Left kidney (tissue), 1 donor: ENCODE measurements at regions not wholly inside any gene's neighbourhood (a gene's known extent, or its start where the extent isn't known, plus 50 kb on each side); places are given as distances from the start of the nearest gene placed in this dataset.
"Not testable (repeated sequence)": the region's sequence is repeated elsewhere in the genome, so short reads cannot be mapped to it uniquely, and the experiment has no call there.

Experiments used
- DNase-seq: peaks from one replicate; pipeline ENCODE4 v3.0.0-alpha.2; 2013

DNA sequence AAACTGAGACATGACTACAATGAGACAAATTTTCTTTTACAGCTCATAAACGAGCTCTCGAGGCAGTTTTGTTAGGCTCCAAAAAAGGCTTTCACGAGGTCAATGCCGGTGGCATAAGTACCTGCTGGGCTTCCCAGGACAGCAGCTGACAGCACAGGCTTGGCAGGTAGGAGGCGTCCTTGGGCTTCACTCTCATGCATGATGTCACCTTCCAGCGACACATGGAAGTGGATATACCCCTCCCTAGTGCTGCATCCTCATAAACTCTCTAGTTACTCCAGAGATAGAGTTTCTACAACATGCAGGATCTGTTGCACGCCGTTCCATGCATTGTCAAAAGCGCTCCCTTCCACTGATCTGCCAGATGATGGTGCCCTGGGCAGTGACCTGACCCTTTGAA is 112.5 kb upstream of the PAXBP1 start:
- peak; percentile 10 for DNase-seq

DNA sequence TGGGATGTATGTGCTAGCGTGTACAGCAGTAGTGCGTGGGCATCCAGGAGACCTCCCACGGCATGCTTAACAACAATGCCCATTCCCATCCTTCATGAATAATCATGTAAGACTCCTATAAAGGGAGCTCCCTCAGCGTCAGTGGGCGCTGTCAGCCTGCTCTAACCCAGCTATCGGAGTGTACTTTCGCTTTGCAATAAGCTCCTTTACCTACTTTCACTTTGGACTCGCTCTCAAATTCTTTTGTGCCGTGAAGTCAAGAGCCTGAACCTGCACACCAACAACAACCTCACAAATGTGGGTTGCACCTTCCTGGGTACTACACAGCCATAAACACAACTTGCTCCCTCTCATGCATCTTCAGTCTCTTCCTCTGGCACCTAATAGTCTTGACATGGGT is 114.8 kb upstream of the PAXBP1 start:
- no peak for DNase-seq

DNA sequence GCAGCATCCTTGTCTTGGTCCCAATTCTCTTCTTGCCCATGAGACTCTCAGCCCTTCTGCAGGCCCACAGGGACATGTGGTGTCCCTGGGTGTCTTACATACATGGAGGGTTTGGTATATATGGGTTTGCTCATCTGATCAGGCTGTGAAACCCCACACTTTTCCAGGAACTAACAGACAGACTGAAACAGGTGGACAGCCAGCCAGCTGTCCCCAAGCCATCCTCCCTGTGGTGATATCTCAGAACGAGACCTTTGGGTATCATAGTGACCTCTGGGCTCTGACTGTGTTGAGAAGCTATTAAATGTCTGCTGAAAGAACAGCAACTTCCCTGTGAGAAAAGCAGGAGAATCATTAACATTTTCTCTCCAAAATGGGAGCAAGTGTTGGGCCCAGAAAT is 115.5 kb upstream of the PAXBP1 start:
- no peak for DNase-seq

DNA sequence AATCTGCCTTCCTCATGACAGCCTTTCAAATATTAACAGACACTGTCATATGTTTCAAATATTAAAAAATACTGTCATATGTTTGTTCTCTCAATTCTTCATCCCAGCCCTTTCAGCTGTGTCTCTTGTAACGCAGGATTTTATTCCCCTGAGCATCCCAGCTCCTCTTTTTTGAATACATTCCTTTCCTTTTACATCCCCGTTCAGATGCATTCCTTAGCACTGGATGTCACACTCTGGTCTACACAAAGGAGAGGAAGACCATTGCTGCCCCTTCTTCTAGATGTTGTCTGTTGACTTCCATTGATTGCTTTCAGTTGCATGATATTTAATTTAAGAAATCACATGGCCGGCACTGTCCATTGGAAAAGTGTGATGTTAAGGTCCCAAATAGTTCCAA is 117.4 kb upstream of the PAXBP1 start:
- no peak for DNase-seq

DNA sequence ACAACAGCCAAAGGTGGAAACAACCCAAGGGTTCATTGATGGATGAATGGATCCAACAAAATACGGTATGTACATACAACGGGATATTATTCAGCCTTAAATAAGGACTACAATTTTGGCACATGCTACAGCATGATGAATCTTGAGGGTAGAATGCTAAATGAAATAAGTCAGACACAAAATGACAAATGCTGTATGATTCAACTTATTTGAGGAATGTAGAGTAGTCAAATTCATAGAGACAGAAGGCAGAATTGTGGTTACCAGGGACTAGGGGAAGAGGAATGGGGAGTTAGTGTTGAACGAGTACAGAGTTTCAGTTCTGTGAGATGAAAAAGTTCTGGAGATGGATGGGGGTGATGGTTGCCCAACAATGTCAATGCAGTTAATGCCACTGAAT is 118.0 kb upstream of the PAXBP1 start:
- DNase-seq, result no peak

DNA sequence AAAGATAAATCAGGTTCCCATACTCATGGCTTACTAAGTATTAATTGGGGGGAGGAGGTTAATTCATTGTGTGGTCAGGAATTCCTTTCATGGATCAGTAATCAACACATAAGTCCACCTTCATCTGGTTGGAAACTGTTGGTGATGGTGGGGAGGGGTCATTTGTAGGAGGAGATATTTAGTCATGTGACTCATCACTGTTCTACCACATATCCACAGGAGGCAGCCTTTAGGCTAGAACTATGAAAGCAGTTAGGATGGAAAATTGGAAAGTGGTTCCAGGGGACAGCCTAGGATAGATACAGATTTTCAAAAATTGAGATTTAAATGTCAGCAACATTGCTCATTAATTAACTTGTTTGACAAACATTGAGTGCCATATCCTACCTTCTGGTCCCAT is 122.8 kb upstream of the PAXBP1 start:
- no peak for DNase-seq

DNA sequence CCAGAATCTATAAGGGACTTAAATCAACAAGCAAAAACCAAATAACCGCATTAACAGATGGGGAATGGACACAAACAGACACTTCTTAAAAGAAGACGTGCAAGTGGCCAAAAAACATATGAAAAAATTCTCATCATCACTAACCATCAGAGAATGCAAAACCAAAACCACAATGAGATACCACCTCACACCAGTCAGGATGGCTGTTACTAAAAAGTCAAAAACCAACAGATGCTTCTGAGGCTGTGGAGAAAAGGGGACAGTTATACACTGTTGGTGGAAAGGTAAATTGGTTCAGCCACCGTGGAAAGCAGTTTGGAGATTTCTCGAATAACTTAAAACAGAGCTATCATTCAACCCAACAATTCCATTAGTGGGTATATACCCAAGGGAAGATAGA is 124.9 kb upstream of the OLIG2 start:
- DNase-seq, result no peak

DNA sequence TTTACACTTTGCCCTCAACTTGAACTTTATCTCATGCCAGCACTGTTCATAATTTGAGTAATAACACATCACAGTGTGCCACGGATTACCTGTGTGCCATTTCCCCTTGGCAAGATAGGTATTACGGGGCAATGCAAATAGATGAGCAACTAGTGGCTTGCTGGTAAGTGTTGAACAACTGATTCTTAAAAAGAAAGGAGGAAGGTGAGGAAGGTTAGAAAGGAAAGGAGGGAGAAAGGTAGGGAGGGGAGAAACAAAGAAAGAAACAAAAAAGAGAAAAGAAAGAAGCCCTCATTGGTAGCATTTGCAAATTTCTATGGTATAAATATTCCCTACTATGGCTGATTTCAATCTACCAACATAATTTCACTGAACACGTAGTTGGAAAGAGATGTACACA is 118.2 kb upstream of the OLIG2 start:
- DNase-seq, result no peak

DNA sequence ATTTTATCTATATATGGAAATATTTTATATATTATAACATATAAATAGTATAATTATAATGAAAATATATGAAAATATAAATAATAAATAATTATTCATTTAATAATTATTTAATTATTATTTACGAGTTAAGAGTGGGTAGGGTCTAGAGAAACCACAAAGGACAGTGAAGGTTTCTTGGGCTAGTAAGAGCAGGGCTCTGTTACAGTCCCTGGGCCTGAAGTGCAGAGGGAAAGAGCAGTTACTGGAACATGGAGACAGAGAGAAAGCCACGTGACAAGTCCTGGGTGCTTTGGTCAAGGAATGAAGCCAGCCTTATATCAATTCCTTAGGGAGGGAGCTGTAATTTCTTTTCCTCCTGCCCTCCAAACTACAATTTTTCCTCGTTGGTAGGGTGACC is 117.2 kb upstream of the OLIG2 start:
- no peak for DNase-seq

DNA sequence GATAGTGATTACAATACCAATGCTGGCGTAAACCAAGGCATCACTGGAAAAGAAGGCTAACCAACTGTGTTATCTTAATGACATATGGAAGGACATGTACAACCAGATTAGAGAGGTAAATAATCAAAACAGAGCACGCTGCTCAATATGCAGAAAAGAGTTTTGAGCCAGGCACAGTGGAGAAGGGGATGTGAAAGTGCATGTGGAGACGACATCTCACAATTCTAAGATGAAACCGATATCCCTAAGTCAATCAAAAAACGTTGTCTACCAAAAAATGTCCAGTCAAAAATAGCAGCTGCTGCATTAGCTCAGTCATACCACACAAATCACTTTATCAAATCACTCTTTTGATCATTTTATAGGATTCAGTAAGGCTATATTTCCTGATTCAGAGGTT is 116.3 kb upstream of the OLIG2 start:
- no peak for DNase-seq

DNA sequence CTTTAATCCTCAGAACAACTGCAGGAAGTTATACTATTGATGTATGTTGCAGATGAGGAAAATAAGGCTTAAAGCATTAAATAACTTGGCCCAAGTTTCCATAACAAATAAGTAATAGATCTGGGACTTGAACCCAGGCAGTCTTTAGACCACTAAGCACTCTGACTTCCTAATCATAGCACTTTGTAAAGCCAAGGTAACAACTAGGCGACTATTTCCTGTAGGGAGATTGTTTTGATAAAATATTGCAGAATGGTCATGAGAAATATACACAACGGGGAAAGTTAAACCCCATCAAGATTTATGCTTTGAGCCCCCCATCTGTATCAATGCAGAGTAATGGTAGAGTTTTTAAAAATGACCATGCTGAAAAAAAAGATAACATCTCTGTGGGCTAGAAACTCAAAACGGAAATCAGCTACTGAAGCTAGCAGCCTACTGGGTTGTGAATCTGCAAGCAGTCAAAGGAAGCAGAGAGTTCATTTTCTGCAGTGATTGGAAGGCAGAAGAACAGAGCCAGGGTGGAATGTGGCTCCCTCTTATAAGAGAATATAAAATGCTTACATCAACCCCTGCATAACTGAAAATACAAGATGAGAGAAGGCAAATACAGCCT is 111.2 kb upstream of the OLIG2 start:
- DNase-seq, result no peak

DNA sequence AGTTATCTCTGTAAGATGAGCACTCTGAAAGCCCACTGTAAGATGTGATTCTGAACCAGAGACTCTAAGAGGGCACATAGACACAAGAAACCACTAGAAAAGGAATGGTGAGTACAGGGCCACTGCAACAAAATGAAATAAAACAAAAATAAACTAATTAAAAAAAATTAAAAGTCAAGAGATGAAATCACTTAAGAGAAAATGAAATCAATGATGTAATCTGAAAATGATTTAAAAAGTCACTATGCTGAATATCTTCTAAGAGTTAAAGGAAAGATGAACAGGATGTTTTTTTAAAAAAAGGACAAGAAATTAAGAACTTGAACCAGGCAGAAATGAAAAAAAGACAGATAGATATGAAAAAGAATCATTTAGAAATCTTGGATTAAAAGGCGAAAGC is 110.6 kb upstream of the OLIG2 start:
- DNase-seq, result no peak

DNA sequence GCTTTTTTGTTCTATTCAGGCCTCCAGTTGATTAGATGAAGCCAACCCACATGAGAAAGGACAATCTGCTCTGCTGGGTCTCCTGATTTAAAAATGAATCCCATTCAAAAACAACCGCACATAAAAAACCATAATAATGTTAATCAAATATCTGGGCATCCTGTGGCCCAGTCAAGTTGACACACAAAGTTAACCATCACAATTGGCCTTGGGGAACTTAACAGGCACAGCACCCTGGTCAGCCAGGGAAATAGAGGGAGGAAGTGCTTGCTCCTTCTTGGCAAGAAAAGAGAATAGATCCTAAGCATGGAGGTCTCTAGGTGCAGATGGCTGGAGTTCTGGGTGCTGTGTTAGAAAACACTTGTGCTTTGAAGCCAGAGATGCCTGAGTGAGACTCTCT is 109.6 kb upstream of the OLIG2 start:
- DNase-seq, result no peak

DNA sequence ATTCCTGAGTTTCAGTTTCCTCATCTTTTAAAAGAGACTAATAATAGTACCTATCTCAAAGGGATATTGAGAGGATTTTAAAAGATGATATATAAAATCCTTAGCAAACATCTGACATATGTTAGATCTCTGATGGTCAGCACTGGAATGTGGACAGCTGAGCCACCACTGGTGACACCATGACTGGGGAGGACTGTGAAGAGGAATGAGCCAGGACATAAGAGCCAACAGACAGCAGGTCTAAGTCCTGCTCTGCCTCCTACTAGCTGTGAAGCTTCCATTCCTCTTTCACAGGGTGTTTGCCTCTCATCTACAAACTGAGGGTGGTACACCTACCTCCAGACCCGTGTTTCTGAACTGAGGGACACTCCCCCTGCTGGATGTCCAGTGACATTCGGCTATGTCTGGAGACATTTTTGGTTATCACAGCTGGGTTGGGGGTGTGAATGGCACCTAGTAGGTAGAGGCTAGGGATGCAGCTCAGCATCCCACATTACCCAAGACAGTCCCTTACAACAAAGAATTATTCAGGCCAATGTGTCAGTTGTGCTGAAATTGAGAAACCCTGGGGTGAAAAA is 109.1 kb upstream of the OLIG2 start:
- no peak for DNase-seq

DNA sequence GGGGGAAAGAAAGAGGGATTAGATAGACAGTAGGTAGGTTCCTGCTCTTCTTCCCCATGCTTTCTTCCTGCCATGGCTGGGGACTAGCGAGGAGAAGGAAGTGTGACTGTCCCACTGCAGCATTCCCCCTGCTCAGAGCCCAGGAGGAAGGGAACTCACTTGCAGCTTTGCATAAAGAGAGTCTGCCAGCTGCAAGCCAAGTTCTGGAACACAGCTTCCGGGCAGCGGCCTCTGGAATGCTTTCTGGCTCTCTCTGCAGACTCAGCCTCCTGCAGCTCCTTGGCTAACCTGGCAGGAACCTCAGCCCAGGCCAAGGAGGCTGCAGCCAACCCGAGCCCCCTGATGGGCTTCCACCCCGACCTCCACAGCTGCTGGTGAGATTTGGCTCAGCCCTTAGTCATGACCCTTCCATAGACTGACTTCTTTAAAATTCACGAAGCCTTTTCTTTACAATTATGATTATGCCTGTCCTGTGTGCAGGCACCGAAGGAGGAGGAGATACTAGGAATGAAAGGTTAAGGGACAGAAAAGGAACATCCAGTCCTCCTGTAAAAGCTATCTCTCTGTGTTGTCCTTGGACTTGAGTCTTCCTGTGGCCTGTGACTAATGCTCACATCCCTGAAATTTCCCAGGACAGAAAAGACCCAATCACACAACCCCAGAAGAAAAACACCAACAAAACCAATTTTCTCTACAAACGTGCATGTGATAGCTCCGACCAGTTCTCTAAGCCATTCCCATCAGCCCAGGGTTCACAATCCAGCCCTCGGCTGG is 108.2 kb upstream of the OLIG2 start:
- no peak for DNase-seq

DNA sequence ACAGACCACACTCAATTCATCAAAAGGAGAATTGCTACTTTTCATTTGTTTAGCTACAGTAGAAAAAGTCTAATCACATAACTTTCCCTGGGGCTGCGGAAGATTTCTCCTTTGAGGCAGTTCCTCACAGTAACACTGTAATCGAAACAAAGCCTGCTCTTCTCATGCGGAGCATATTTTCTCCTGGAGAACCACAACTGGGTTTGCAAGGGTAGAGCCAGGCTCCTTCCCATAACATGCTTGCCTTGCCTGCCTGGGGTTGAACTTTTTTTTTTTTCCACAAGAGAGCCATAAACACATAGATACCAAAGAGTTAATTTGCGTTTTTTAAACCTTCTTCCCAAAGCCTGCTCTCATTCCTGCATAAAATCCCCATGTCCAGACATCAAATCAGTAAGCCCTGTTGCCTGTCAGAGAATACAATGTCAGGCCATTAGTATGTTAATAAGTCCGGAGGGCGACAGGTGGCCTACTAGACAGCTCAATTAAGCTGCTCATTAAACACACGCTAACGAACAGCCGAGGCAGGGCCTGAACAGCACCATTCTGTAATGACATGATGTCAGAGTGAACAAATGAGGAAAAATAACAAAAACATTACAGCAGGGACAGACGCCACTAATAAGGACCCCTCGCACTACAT is 107.1 kb upstream of the OLIG2 start:
- DNase-seq, result no peak

DNA sequence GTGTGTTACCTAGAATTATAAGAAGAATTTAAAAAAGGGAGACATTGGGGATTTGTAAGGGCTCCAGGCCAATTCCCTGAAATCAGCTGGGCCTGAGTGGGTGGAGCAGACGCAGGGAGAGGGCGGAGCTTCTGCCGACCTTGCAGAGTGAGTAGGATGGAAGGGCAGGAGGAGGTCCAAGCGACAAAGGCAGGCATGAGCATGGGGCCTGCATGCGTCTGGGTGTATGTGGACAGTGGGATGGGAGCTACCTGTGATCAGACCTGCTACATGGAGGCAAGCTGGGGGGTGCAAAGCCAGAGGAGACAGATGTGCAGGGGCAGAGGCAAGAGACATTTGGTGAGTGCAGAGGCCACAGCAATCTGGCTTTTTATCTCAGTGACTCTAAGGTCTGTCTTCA is 105.3 kb upstream of the OLIG2 start:
- no peak for DNase-seq

DNA sequence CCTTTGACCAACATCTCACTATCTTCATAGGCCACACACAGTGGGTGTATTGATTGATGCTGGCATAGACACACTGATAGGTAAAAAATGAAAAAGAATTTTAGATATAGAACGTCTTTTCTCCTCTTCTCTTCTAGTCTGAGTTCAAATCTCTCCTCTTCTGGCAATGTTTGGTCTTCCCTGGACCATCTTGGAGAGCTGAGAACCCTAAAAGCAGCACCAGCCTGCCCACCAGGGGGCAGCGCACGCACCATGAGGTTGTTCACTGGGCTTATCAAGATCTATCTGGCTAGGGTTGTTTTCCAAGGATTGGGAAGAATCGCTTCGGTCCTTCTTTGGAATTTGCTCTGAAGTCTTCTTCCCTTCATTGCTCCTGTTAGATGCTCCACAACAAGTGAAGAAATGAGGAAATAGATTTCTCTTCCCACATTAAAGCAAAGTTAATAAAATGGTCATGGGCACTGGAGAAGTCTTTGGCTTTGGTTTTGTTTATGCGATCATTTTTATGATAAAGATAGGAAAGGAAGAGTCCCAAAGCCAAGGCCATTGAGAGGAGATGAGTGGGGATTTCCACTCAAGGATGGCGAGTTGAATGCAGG is 104.0 kb upstream of the OLIG2 start:
- no peak for DNase-seq

DNA sequence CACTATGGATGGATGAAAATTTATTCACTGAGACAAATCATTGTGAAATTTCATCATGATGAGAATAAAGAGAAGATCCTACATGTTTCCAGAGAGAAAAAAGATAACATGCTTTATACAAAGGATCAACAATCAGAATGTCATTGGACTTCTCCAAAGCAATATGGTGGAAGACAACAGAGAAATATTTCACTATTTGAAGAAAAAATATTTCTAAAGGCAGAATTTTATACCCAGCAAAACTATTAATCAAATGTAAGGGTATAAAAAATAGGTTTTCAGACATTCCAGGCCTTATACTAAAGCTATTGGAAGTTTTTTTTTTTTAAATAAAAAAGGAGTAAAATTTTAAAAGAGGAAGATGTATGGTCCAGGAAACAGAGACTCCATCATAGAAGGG is 100.6 kb upstream of the OLIG2 start:
- no peak for DNase-seq

DNA sequence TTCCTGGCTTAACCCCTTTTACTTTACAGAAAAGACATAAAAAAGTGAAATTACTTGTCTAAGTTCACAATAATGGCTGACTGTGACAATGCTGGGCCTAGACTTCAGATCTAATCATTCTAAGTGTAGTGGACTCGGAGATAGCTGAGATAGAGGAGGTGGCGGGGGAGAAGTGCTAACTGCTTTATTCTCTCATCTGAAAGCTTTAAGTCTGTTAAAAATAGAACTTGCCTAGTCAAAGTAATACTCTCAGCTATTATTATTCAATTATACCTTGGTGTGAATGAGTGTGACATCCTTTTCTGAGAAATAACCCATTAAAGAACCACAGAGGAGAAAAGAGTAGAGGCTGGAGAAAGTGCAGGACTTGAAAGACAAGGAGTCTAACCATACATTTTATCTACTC is 96.1 kb upstream of the OLIG2 start:
- DNase-seq, result no peak

DNA sequence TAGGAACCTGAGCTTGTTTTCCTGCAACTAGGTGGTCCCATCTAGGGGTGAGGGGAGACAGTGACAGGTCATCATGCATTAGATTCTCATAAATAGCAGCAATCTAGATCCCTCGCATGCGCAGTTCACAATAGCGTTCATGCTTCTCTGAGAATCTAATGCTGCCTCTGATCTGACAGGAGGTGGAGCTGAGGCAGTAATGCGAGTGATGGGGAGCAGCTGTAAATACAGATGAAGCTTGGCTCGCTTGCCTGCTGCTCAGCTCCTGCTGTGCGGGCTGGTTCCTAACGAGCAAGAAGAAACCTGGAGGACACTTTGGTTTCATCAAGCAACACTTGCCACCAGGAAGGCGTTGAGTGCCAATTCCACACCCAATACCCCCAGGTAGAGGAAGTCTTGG is 95.1 kb upstream of the OLIG2 start:
- peak; percentile 32 for DNase-seq

DNA sequence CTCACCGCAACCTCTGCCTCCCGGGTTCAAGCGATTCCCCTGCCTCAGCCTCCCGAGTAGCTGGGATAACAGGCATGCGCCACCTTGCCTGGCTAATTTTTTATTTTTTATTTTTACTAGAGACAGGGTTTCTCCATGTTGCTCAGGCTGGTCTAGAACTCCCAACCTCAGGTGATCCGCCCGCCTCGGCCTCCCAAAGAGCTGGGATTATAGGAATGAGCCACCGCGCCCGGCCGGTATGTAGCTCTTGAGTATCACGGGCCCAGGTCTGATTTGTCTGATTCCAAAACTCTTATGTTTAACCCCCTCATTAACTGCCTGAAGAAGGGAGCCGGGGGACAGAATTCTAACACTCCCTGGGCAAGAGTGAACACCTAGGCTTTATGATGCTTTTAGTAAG is 91.7 kb upstream of the OLIG2 start:
- DNase-seq, result not testable (repeated sequence)

DNA sequence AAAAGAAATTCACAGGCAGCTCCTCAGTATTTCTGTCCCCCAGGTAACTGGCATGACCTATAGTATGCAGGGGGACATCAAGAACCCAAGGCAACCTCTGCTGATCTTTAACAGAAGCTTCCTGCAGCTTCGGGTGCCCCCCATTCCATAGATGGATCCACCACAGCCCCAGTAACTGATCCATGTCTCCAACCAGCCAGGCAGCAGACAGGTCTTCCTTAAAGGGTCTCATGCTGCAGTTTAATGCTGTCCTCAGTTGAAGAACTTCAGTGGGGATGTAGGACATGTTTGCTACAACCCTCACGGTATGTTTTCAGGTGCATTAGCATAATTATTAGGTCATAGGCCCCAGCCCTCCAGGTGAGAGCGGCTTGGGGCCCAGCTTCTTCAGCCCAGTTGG is 90.9 kb upstream of the OLIG2 start:
- no peak for DNase-seq
